Astrocyte of the cerebellum (primary cell): ENCODE measurements at regions not wholly inside any gene's neighbourhood (a gene's known extent, or its start where the extent isn't known, plus 50 kb on each side); places are given as distances from the start of the nearest gene placed in this dataset.

Experiments
- DNase-seq: peaks from one replicate; pipeline ENCODE4 v3.0.0-alpha.2; 2011; ENCODE audit warnings: low read depth
- H3K4me3 ChIP-seq: 2 replicates; pipeline ENCODE4 v1.5.1; 2011; ENCODE audit warnings: mild to moderate bottlenecking, low read depth, low read length, moderate library complexity
- CTCF ChIP-seq: IDR thresholded peaks from 2 replicates; pipeline ENCODE4 v1.5.1; 2012; ENCODE audit warnings: low read length, low read depth, moderate library complexity, mild to moderate bottlenecking; ENCODE audit errors: missing control alignments
- in situ Hi-C: cut with HindIII; loops from 2 replicates; pipeline ENCODE4 v1.10.0; 2017; ENCODE audit warnings: low sequenced_read_pairs

- in situ Hi-C loops = no loop called here
- no peak for DNase-seq
- no peak overlapping the region for H3K4me3 ChIP-seq
- no peak for TF ChIP-seq CTCF
Measured at GRCh38 chr1:81071969-81072753, 728.6 kb upstream of the ADGRL2 start.

GRCh38 chr1:81071072-81071858, 729.5 kb upstream of the ADGRL2 start:
- no peak for TF ChIP-seq CTCF
- no peak overlapping the region for H3K4me3 ChIP-seq
- DNase-seq = no peak
- in situ Hi-C loops = no loop called here

GRCh38 chr1:81069856-81070255, 730.9 kb upstream of the ADGRL2 start:
- DNase-seq = no peak
- H3K4me3 ChIP-seq = no peak overlapping the region
- TF ChIP-seq CTCF = no peak
- in situ Hi-C loops = no loop called here

GRCh38 chr1:81068726-81069125, 732.0 kb upstream of the ADGRL2 start:
- TF ChIP-seq CTCF = no peak
- no peak overlapping the region for H3K4me3 ChIP-seq
- in situ Hi-C loops = no loop called here
- no peak for DNase-seq

- DNase-seq = no peak
- no peak for TF ChIP-seq CTCF
- H3K4me3 ChIP-seq = no peak overlapping the region
- in situ Hi-C loops = no loop called here
Measured at GRCh38 chr1:81053826-81054225, 746.9 kb upstream of the ADGRL2 start.

- H3K4me3 ChIP-seq = no peak overlapping the region
- DNase-seq = no peak
- no peak for TF ChIP-seq CTCF
- in situ Hi-C loops = no loop called here
Measured at GRCh38 chr1:81052162-81052561, 748.6 kb upstream of the ADGRL2 start.
